HG02588 (cell line): ENCODE measurements at regions not wholly inside any gene's neighbourhood (a gene's known extent, or its start where the extent isn't known, plus 50 kb on each side); places are given as distances from the start of the nearest gene placed in this dataset.
"Not testable (repeated sequence)": the region's sequence is repeated elsewhere in the genome, so short reads cannot be mapped to it uniquely, and the experiment has no call there.

Experiments used
- ATAC-seq: cut with Tn5 transposase; IDR thresholded peaks from one replicate; pipeline ENCODE4 v1.9.1; 2021; ENCODE audit warnings: mild to moderate bottlenecking, moderate library complexity; ENCODE audit not compliant: unreplicated experiment

DNA sequence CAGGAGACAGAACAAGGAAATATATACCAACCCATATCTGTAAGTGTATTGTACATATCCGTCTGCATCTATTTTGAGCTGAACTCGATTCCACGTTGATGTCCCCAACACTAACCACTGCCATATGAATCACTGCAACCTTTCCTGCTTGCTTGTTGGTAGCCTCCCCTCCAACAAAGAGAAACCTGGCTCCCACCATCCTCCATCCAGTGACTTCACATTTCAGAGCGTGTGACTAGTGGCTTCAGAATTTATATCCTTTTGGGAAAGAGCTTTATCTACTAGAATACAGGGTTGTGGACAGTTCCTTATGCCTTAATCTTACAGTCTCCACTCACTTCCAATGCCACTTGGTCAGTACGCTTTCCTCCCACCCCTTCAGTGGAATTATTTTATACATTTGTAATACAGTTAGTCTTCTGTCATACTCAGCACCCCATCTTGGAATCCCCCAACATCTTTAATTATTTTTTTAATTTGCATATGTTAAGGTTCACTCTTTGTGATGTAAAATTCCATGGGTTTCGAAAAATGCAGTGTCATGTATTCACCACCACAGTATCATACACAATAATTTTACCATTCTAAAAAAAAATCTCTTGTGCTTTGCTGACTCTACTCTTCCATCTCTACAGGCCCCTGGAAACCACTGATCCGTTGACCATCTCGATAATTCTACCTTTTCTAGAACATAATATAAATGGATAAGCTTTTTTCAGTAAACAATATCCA is 264.7 kb downstream of the BCL2L11 start:
- not testable (repeated sequence) for ATAC-seq

DNA sequence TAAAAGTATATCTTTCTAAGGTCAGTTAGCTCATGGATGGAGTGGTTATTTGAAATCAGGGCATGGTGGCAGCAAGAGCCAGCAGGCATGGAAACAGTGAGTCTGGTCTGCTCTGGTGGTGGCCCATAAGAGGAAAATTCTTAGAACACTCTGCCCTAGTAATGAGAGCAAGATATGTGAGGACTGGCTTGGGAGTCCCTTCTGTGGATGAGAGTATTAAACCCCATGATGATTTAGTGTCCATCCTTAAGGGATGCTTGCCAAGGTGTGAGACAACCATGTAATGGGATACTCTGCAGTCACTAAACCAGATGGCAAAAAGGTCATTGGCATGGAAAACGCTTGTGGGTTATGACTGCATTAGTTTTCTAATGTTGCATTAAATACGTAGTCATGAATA is 269.9 kb downstream of the BCL2L11 start:
- not testable (repeated sequence) for ATAC-seq

DNA sequence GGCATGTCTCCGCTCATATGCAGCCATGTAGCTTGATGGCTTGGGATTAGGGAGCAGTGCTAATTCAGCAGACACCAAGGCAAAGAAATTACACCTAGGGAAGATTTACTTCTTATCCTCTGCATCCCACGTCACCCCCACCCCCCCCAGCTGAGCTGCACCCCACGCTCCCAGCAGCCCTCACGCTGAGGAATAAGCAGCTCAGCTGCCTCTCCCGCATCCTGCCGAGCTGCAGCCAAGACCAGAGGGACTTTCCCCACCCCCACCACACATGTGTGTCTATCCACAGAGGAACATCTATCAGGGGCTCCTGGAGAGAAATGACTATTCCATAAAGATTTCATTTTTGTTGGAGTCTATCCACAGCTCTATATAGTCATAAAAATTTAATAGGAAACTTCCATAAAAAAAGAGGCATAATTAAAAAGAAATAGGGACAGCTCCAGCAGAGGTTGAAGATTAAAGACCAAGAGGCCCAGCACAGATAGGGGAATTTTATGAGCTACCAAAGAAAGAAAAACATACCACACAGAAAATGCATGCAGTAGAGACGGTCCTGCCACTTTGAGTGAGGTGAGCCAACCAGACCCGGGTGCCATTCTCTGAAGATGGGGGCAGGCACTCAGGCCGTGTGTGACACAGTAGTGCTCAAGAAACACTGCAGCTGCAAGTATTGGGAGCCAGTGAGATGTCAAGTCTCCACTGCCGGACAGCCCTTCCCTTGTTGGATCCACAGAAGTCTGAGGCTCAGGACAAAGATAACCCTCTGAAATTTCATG is 274.8 kb downstream of the BCL2L11 start:
- ATAC-seq: not testable (repeated sequence)

DNA sequence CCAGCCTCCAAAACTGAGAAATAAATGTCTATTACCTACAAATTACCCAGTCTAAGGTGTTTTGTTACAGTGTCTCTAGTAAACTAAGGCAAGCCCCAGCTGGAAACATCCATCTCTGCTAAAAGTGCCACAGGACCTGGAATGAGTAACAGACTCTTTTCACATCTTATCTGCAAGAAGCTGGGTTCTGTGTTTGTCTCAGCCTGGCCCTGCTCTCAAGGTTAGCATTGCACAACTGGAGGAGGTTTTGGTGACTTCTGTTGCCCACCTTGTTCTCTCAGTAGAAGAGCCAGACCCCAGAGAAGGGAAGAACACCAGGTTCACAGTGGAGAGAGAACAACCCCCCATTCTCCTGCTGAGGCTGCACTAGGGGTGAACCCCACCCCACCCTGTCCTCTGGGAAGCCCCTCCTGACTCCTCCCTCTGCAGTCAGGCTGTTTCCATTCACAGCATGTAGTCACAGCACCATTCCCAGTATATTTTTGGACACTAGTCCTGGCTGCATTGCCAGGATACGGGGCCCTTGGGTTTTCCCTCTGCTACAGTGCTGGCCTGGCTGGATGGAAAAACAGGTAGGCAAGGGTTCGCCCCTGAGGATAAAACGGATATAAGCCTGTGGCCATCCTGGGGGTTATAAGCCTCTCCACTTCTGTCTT is 280.0 kb downstream of the BCL2L11 start:
- not testable (repeated sequence) for ATAC-seq

DNA sequence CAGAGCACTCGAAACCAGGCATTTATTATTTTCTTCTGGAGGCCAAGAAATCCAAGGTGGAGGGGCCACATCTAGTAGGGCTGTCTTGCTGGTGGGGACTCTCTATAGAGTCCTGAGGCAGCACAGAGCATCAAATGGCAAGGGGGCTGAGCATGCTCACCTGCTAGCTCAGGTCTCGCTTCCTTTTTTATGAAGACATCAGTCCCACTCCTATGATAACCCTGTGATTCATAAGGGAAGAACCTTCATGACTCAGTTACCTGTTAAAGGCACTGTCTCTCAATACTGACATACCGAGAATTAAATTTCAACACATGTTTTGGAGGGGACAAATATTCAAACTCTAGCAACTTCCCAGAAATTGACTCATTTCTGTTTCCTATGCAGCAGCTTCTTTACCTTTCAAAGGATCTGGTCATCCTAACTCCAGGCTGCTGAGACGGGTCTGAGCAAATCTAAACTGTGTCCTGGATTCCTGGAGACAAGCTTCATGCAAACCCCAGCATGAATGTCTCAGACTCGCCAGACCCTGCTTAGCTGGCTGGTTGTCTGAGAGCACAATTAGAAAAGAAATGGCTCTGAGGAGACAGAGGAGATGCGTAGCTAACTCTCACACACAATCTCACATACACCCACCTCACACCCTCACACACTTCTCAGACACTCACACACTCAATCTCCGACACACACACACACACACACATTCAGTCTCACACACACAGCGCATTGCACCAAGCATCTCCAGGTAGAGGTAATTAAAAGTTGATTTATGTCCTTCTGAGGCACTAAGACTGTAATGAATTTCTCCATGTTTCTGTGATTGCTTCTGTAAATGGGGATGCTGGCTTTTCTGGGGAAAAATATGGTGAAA is 280.8 kb downstream of the BCL2L11 start:
- ATAC-seq: not testable (repeated sequence)

DNA sequence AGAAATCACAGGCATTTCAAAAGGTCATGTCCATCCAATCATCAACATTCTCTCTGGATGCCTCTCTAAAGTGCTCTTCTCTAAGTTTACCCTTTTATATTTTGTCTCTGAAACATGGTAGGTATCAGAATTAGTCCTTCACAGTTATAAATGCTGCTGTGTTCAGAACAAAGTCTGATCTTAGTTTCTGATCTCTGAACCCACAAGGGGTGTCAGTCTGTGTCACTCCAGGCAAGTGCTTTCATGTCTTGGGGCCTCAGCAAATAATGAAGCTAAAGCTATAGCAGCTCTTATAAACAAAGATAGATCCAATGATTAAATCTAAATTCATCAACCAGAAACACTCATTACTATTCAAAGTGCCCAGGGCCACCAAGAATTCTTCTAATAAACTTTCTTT is 281.7 kb downstream of the BCL2L11 start:
- not testable (repeated sequence) for ATAC-seq

DNA sequence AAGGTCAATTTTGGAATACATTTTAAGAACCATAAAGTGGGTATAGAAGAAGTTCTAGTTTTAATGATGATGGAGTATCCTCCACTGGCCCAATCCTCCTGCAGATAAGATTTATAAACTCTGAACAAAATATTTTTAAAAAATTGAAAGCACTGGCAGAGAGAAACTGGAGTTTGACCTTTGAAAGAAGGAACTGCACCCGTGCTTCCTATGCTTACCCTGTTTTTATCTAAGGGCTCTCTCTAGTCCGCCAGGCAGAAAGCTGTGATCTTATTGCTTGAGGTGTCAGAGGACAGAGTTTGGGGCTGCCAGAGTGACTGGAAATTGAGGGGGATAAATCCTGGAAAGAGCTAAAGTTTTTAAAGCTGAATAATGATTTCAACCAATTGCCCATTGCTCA is 282.6 kb downstream of the BCL2L11 start:
- not testable (repeated sequence) for ATAC-seq

DNA sequence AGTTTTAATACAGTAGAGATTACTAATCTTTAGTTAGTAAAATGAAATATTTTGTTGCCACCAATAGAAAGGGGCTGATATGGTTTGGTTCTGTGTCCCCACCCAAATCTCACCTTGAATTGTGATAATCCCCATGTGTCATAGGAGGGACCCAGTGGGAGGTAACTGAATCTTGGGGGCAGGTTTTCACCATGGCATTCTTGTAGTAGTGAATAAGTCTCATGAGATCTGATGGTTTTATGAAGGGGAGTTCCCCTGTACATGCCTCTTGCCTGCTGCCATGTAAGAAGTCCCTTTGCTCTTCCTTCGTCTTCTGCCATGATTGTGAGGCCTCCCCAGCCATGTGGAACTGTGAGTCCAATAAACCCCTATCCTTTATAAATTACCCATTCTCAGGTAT is 285.9 kb downstream of the BCL2L11 start:
- not testable (repeated sequence) for ATAC-seq

DNA sequence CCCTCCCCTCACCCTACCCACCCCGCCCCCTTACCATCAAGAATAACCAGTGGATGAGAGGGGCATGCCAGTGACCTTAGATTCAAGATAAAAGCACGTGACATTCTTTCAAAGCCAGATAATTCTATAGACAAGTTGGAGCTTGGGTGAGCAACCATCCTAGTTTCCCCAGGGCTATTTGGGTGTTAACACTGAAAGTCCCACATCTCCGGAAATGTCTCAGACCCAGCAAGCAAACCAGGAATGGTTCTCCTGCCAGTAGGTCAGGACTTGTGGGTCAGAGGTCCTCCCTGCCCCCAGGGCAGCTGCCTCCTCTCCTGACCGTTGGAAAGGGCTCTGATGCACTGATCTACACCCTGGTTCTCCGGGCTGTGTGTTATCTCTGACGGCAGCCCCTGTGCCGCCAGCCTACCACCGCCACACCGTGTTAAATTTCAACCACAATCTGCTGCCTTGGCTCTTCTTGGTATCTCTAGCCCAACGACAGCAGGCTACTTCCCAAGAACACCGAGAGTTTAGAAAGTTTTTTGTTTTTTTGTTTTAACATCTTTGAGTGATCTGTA is 287.0 kb downstream of the BCL2L11 start:
- ATAC-seq: not testable (repeated sequence)

DNA sequence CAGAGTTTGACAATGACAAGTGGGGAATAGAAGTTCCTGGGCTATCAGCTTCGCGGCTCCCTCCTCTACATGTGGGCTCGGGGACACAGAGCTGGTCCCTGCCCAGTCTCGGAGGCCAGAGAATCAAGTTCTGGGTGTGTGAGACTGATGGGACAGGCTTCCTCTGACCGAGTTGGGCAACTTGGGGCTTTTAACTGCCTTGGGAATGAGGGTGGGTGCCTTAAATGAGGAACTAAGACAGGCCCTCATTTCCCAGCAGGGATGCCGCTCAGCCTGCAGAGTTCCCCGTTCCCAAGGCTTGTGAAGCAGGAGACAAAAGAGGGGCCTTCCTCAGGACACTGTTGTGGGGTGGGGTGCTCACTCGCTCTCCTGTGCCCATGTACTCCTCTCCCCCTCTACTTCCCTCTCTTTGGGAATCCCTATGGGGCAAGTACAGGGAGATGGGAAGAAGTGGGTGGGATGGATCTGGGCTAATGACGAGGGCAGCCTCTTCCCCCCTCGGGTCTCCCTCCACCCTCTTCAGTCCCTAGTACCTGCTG is 290.2 kb downstream of the BCL2L11 start:
- ATAC-seq: not testable (repeated sequence)

DNA sequence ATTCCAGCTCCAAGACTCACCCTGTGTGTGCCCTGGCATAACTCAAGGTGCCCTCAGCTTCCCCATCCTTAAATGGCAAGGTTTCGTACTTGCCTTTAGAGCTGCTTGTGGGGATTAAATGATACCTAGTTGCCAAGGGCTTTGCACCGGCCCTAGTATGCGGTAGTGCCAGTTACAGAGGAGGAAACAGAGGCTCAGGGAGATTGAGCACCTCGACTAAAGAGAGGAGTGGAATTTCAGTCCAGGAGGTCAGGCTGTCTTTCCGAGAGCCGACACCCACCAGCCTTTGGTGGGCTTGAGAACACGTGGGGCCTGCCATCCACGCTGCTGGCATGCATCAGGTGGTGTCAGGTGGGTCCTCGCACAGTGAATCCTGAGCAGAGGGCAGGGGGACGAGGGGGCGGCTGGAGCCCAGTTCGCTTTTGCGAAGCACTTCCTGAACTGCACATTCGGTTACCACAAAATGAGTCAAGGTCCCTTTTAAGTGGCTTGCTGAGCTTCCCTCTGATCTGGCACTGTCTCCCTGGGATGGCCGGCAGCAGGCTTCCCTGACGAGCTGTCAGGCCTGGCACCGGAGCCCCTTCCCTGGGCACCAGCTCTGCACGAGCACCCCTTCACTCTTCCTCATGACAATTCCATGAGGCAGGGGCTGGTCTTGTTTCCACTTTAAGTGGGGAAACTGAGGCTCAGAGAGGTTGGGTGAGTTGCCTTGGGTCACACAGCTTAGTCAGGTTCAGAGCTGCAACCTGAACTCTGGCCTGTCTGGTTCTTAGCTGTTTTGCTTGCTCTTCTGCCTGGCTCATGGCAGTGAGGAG is 291.4 kb downstream of the BCL2L11 start:
- ATAC-seq: not testable (repeated sequence)

DNA sequence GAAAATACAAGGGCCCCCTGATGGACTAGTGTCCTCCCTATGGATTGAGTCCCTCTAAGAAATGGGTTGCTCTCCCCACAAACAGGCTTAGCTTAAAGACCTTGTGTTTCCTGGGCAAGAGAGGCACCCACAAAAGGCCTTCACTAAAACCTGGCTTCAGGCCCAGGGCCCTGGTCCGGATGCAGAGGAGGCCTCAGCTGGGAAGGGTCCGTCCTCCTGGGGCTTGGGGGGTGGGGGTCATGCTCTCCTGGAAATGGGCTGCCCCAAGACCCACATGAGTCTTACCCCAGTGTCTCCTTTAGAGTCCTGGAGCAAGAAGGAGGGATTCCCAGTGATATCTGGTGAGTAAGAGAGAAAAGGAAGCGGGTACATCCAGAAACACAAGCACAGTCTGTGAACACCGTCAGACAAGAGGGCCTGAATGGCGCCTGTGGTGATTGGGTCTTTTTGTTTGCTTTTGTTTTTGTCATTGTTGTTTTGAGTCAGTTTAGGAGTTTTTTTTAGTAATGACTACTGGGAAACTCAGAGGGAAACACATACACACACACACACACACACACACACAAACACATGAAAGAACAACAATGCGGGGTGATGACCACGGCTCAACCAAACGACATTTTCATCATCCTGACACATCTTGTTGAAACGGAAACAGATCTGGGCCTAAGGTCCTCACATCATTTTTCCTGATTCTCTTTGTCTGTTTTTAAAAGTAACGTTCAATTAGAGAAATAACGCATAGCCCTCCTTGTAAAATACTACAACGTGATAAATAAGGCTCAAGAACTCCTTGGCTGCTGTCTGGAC is 292.3 kb downstream of the BCL2L11 start:
- not testable (repeated sequence) for ATAC-seq

DNA sequence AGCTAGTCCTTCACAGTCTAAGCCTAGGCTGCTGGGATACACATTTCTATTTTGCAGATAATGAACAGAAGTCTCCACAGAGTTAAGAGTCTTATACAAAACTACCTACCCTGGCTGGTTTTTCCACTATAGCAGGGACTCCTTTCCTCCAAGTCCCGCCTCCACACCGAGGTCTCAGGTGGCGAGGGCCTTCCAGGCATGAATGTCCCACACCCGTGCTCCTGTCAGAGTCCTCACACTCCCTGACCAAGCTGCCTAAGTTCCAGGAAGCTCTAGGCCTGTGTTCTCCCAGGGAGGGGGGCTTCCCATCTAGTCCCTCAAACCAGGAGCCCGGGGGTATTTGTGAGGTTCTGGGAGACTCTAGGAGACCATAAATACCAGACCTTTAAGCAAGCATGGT is 293.2 kb downstream of the BCL2L11 start:
- ATAC-seq: not testable (repeated sequence)

DNA sequence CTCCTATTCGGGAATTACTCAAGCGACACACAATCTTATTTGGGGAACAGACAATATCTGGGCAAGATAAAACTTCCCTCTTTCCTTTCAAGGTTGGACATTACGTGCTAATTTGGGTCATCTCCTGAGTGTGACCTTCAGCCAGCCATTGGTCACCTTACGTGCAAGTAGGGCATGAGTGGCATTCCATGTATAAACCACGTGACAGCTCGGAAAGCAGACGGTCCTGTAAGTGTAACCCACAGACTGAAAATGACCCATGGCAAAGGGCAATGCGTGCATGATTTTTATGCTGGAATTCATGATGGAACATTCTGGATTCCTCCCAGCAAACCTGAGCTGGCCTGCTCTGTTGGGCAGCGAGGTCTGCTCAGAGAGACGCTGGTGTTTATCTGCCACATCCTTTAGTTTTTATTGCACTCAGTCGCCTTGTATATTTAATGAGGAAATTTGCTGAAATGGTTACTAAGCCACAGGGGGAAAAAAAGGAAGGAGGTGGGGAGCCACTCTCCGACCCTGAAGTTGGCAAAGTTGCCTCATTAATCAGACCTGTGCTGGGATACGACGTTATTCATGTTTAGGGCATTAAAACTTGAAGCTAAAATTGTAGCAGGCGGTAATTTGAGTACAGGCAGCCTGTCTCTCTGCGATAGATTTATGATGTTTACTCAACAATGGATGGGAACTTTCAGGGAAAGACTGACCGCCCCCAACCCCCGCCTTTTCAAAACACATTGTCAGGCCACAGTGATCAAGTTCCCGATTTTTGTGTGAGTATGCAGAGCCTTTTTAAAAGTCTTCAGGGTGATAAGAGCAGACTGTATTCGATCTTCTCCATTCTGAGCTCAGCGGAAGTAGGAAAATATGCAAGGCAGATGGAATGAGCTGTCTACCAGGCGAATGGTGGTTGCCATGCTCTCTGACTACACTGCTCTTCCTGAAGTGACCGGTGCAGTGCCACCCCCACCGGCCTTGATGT is 295.3 kb downstream of the BCL2L11 start:
- ATAC-seq: not testable (repeated sequence)

DNA sequence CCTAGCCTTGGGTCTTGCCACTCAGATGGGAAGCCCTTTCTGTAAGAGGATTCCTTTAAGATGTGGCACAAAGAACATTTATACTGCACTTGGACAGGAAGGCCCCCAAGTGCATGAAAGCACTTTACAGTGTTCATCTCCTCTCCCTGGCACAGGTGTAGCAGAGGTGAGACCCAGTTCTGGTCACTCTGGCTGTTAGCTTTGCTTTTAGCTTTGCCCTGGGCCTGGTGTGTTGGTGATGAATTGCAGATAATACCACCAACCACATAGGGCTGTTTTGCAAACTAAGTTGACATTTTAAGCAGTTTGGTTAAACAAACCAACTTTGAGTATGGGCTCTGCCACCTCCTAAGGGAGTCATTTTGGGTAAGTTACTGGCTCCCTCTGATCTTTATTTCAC is 296.3 kb downstream of the BCL2L11 start:
- ATAC-seq: not testable (repeated sequence)

DNA sequence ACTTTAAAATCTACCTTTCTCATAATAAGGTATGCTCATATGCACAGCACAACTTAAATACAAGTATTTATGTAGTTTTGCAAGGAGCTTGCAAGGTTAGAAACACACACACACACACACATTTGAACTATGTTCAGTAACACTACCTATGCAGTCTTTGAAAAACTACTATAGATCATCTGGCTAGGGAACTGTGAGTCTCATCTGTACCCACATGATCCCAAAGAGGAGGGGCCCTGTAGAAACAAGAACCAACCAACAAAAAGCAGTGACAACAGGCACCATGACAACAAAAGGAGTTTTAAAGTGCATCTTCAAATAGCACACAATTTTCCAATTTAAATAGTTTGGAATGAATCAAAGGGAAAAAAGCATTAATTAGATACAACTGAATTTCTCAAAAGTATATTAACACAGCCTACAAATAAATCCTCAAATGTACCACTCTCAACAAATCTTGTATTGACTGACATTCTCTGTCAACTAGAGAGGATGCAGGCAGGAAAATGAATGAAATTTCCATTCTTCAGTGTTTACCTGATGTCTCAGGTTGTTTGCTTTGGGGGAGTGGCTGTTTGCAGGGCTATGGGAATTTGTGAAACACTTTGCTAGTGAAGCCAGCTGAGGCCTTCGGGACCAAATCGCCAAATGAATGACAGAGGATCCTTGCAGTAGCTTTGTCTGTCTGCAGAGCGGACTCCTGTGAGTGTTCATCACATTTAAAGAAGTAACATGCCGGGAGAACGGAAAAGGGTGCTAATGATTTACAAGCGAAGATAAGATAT is 297.6 kb downstream of the BCL2L11 start:
- not testable (repeated sequence) for ATAC-seq
